ENCODE measurements at regions not wholly inside any gene's neighbourhood (a gene's known extent, or its start where the extent isn't known, plus 50 kb on each side); places are given as distances from the start of the nearest gene placed in this dataset.

DNA sequence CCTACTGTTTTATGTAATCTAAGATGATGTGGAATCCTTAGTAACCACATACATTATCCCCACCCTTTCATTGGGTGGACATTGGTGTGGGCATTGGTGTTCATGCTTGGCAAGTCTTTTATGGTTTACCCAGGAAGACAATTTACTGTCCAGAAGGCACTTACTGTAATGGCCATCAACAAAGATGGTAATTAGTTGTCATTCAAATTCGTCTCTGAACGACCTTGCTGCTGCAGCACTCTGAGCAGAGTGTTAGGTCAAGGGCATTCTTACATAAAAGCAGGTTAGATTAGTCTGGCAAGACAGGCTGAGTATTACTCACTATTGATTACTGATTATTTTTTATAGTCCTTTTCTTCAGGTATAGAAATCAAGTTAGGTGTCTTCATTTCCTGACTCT is 447.9 kb downstream of the XIRP2 start:
- H3F3A ChIP-seq (ENCODE audit: insufficient read depth, low read length), result no peaks in the 10 kb centered on the region
- no peak overlapping the region for H3K4me3 ChIP-seq (ENCODE audit: low read length)
- H3K9me3 ChIP-seq (replicated peaks; ENCODE audit: insufficient read depth, low read length), result no peaks in the 10 kb centered on the region
- H3K9ac ChIP-seq (ENCODE audit: low read length), result no peak overlapping the region
- no peak overlapping the region for H2AFZ ChIP-seq (ENCODE audit: low read length)
- TF ChIP-seq EZH2phosphoT487 (IDR thresholded peaks at IDR 0.05; ENCODE audit: low read length) (no peak), EZH2 (optimal IDR thresholded peaks at IDR 0.05; ENCODE audit: low read depth, low read length) (no peak)
- TF ChIP-seq, protein P1, sequence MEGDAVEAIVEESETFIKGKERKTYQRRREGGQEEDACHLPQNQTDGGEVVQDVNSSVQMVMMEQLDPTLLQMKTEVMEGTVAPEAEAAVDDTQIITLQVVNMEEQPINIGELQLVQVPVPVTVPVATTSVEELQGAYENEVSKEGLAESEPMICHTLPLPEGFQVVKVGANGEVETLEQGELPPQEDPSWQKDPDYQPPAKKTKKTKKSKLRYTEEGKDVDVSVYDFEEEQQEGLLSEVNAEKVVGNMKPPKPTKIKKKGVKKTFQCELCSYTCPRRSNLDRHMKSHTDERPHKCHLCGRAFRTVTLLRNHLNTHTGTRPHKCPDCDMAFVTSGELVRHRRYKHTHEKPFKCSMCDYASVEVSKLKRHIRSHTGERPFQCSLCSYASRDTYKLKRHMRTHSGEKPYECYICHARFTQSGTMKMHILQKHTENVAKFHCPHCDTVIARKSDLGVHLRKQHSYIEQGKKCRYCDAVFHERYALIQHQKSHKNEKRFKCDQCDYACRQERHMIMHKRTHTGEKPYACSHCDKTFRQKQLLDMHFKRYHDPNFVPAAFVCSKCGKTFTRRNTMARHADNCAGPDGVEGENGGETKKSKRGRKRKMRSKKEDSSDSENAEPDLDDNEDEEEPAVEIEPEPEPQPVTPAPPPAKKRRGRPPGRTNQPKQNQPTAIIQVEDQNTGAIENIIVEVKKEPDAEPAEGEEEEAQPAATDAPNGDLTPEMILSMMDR (IDR thresholded peaks at IDR 0.05; ENCODE audit: low read length), result no peak
- H3K4me2 ChIP-seq (ENCODE audit: low read depth, low read length), result no peak overlapping the region
- no peaks in the 10 kb centered on the region for H3K36me3 ChIP-seq (replicated peaks; ENCODE audit: insufficient read depth, low read length)
- H3K9me2 ChIP-seq (replicated peaks; ENCODE audit: insufficient read depth, low read length), result no peaks in the 10 kb centered on the region
- no peaks in the 10 kb centered on the region for H3K4me1 ChIP-seq (ENCODE audit: low read length)
- H3K79me2 ChIP-seq (ENCODE audit: low read length), result no peaks in the 10 kb centered on the region
- no peaks in the 10 kb centered on the region for H4K20me1 ChIP-seq (ENCODE audit: insufficient read depth, low read length)
- no peak for DNase-seq
- no peak overlapping the region for H3K27ac ChIP-seq (ENCODE audit: low read length)
- H3K27me3 ChIP-seq (replicated peaks; ENCODE audit: insufficient read depth, low read length), result no peaks in the 10 kb centered on the region

DNA sequence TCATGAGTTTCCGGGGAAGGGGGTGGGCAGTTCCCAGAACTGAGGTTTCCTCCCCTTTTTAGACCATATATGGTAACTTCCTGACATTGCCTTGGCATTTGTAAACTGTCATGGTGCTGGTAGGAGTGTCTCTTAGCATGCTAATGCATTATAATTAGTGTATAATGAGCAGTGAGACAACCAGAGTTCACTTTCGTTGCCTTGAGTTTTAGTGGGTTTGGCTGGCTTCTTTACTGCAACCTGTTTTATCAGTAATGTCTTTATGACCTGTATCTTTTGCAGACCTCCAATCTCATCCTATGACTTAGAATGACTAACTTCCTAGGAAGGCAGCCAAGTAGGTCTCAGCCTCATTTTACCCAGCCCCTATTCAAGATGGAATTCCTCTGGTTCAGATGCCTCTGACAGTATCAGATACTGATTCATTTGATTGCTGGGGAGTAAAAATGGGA is 447.3 kb downstream of the XIRP2 start:
- no peaks in the 10 kb centered on the region for H3K36me3 ChIP-seq (replicated peaks; ENCODE audit: insufficient read depth, low read length)
- no peaks in the 10 kb centered on the region for H3K4me1 ChIP-seq (ENCODE audit: low read length)
- no peak overlapping the region for H3K9ac ChIP-seq (ENCODE audit: low read length)
- no peaks in the 10 kb centered on the region for H3K9me2 ChIP-seq (replicated peaks; ENCODE audit: insufficient read depth, low read length)
- H3F3A ChIP-seq (ENCODE audit: insufficient read depth, low read length), result no peaks in the 10 kb centered on the region
- no peaks in the 10 kb centered on the region for H3K79me2 ChIP-seq (ENCODE audit: low read length)
- no peak overlapping the region for H2AFZ ChIP-seq (ENCODE audit: low read length)
- DNase-seq, result no peak
- TF ChIP-seq, protein P1 (IDR thresholded peaks at IDR 0.05; ENCODE audit: low read length), result no peak
- TF ChIP-seq EZH2phosphoT487 (IDR thresholded peaks at IDR 0.05; ENCODE audit: low read length), result no peak
- TF ChIP-seq EZH2 (optimal IDR thresholded peaks at IDR 0.05; ENCODE audit: low read depth, low read length), result no peak
- H4K20me1 ChIP-seq (ENCODE audit: insufficient read depth, low read length), result no peaks in the 10 kb centered on the region
- no peaks in the 10 kb centered on the region for H3K9me3 ChIP-seq (replicated peaks; ENCODE audit: insufficient read depth, low read length)
- H3K4me2 ChIP-seq (ENCODE audit: low read depth, low read length), result no peak overlapping the region
- no peak overlapping the region for H3K4me3 ChIP-seq (ENCODE audit: low read length)
- no peaks in the 10 kb centered on the region for H3K27me3 ChIP-seq (replicated peaks; ENCODE audit: insufficient read depth, low read length)
- H3K27ac ChIP-seq (ENCODE audit: low read length), result no peak overlapping the region

DNA sequence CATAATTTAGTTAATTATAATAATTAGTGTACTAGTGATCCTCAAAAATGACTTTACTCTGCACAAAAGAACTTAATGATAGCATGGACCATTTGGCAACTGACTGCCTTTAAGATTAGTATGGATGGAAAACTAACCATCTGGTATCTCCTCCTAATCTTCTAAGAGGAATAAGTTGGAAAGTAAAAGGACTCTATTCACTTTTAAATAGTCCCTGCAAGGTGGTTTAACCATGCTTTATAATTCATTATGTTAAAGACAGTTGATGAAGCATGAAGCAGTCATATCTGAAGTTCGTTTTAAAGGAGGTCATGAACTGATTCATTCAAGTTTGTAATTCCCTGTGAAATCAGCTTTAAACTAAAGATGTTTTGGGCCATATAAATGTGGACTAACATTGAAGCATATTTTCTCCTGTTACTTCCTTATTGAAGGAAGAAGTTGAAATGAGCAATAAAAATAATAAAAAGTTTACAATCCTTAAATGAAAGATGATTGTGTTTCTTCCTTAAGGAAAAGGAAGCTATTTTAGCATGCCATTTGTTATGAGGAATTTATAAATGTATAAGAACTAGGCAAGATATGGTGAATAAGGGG is 446.0 kb downstream of the XIRP2 start:
- Histone ChIP-seq H3K9me3 (replicated peaks; ENCODE audit: insufficient read depth, low read length) (no peaks in the 10 kb centered on the region), H3F3A (ENCODE audit: insufficient read depth, low read length) (no peaks in the 10 kb centered on the region), H3K27me3 (replicated peaks; ENCODE audit: insufficient read depth, low read length) (no peaks in the 10 kb centered on the region), H2AFZ (ENCODE audit: low read length) (no peak overlapping the region), H3K4me2 (ENCODE audit: low read depth, low read length) (no peak overlapping the region), H3K36me3 (replicated peaks; ENCODE audit: insufficient read depth, low read length) (no peaks in the 10 kb centered on the region), H3K27ac (ENCODE audit: low read length) (no peak overlapping the region), H3K4me3 (ENCODE audit: low read length) (no peak overlapping the region), H3K9ac (ENCODE audit: low read length) (no peak overlapping the region), H4K20me1 (ENCODE audit: insufficient read depth, low read length) (no peaks in the 10 kb centered on the region), H3K79me2 (ENCODE audit: low read length) (no peaks in the 10 kb centered on the region), H3K4me1 (ENCODE audit: low read length) (no peaks in the 10 kb centered on the region), H3K9me2 (replicated peaks; ENCODE audit: insufficient read depth, low read length) (no peaks in the 10 kb centered on the region)
- DNase-seq, result no peak
- TF ChIP-seq EZH2 (optimal IDR thresholded peaks at IDR 0.05; ENCODE audit: low read depth, low read length) (no peak), EZH2phosphoT487 (IDR thresholded peaks at IDR 0.05; ENCODE audit: low read length) (no peak)
- TF ChIP-seq, protein P1 (IDR thresholded peaks at IDR 0.05; ENCODE audit: low read length), result no peak

Data from MM.1S (cell line).